GM12878 (cell line): ENCODE measurements at regions not wholly inside any gene's neighbourhood (a gene's known extent, or its start where the extent isn't known, plus 50 kb on each side); places are given as distances from the start of the nearest gene placed in this dataset.

Experiments
- ATAC-seq: fragments of 200-7000 bp; cut with Tn5 transposase; 3 replicates; pipeline ENCODE4 v1.9.1; 2020; ENCODE audit warnings: mild to moderate bottlenecking, moderate library complexity
- BruUV-seq: library from RNA; stranded (reverse); fragments of 400-500 nt; replicated peaks from 2 replicates; lab custom pipeline; 2021; lab: Mats Ljungman, UMichigan
- CTCF ChIA-PET: fragments of 300-600 bp; sonication (Branson Sonifier 250); formaldehyde crosslinking; extraction: SDS; loops from one replicate; lab custom pipeline; 2021; ENCODE audit warnings: inconsistent platforms; lab: Yijun Ruan, JAX
- POLR2A ChIA-PET: fragments of 350-600 bp; formaldehyde crosslinking; extraction: SDS; loops from one replicate; lab custom pipeline; 2021; ENCODE audit warnings: inconsistent platforms; lab: Charles Lee
- RAD21 ChIA-PET: fragments of 300-600 bp; sonication (Branson Sonifier 250); formaldehyde crosslinking; loops from one replicate; lab custom pipeline; 2023; ENCODE audit warnings: antibody characterized with exemption; ENCODE audit not compliant: unreplicated experiment; lab: Charles Lee
- SMC1A ChIA-PET: fragments of 300-600 bp; sonication (Branson Sonifier 250); formaldehyde crosslinking; loops from one replicate; lab custom pipeline; 2023; ENCODE audit not compliant: unreplicated experiment, uncharacterized antibody; lab: Charles Lee
- DNase-seq: peaks from one replicate; pipeline ENCODE4 v3.0.0-alpha.2; 2011; ENCODE audit warnings: low read depth, low spot score
- FAIRE-seq: peaks from 3 replicates; lab custom pipeline; 2011; peaks lifted over from hg19 to GRCh38; lab: Jason Lieb, UNC
- H2AFZ ChIP-seq: 2 replicates; pipeline ENCODE4 v1.6.0; 2011; ENCODE audit warnings: low read depth, low read length, control low read depth; ENCODE audit not compliant: control insufficient read depth
- H3K27ac ChIP-seq: 2 replicates; pipeline ENCODE4 v1.5.1; 2011; ENCODE audit warnings: control low read depth; ENCODE audit not compliant: control insufficient read depth, insufficient read depth
- H3K27me3 ChIP-seq, 2 experiments: replicated peaks in 1 of 2; 2 replicates each; pipeline versions ENCODE4 v1.6.0 to v1.6.1; 2011; ENCODE audit warnings: low read length in 1 of 2; ENCODE audit not compliant: control insufficient read depth in 2 of 2, insufficient read depth in 2 of 2
- H3K36me3 ChIP-seq, 2 experiments: 2 replicates each; pipeline ENCODE4 v1.5.1; 2011; ENCODE audit warnings: low read length in 1 of 2; ENCODE audit not compliant: control insufficient read depth in 2 of 2, insufficient read depth in 2 of 2
- H3K4me1 ChIP-seq: 2 replicates; pipeline ENCODE4 v1.6.1; 2011; ENCODE audit warnings: mild to moderate bottlenecking, low read length, moderate library complexity, mixed read lengths; ENCODE audit not compliant: control insufficient read depth, insufficient read depth
- H3K4me2 ChIP-seq: 2 replicates; pipeline ENCODE4 v1.6.0; 2011; ENCODE audit warnings: control low read depth; ENCODE audit not compliant: control insufficient read depth, insufficient read depth
- H3K4me3 ChIP-seq: fragments of 200-600 bp; sonication (generic); 2 replicates; pipeline ENCODE4 v1.5.1; 2016
- H3K79me2 ChIP-seq: 2 replicates; pipeline ENCODE4 v1.6.0; 2011; ENCODE audit warnings: low read length; ENCODE audit not compliant: control insufficient read depth, insufficient read depth
- H3K9ac ChIP-seq: 2 replicates; pipeline ENCODE4 v1.8.0; 2011; ENCODE audit warnings: low read length, control low read depth, mixed read lengths; ENCODE audit not compliant: control insufficient read depth, insufficient read depth
- H3K9me3 ChIP-seq: replicated peaks from 3 replicates; pipeline ENCODE4 v1.5.1; 2011; ENCODE audit warnings: mild to moderate bottlenecking, low read length; ENCODE audit not compliant: control insufficient read depth, insufficient read depth
- H4K20me1 ChIP-seq: 2 replicates; pipeline ENCODE4 v1.6.0; 2011; ENCODE audit not compliant: control insufficient read depth, insufficient read depth
- CHD2 ChIP-seq: IDR thresholded peaks from 2 replicates; pipeline ENCODE4 v1.6.1; 2011; ENCODE audit warnings: low read depth, low read length, improper control_type of control experiment, borderline replicate concordance
- HCFC1 ChIP-seq: fragments of 150-350 bp; IDR thresholded peaks from 2 replicates; pipeline ENCODE4 v1.6.1; 2014; ENCODE audit warnings: low read length
- JUND ChIP-seq: IDR thresholded peaks from 2 replicates; pipeline ENCODE4 v1.6.1; 2012; ENCODE audit warnings: low read depth, mild to moderate bottlenecking, low read length, improper control_type of control experiment, moderate library complexity
- MYC ChIP-seq: IDR thresholded peaks from 2 replicates; pipeline ENCODE4 v1.6.1; 2011; ENCODE audit warnings: mild to moderate bottlenecking, low read length, moderate library complexity, inconsistent platforms; ENCODE audit not compliant: insufficient read depth, insufficient replicate concordance, insufficient read length, severe bottlenecking
- NBN ChIP-seq: fragments of 450-650 bp; IDR thresholded peaks from 2 replicates; pipeline ENCODE4 v1.6.1; 2016
- PAX5 ChIP-seq: IDR thresholded peaks from 2 replicates; pipeline ENCODE4 v1.6.1; 2011; ENCODE audit warnings: low read depth, low read length, borderline replicate concordance
- PML ChIP-seq: IDR thresholded peaks from 2 replicates; pipeline ENCODE4 v1.6.1; 2012; ENCODE audit warnings: low read length, inconsistent platforms
- POLR2AphosphoS5 ChIP-seq: IDR thresholded peaks from 2 replicates; pipeline ENCODE4 v1.6.1; 2011; ENCODE audit warnings: mild to moderate bottlenecking, low read length, inconsistent platforms
- RBBP5 ChIP-seq: fragments of 200-600 bp; sonication (generic); conservative IDR thresholded peaks from 2 replicates; pipeline ENCODE4 v1.6.1; 2016
- SMAD1 ChIP-seq: fragments of 450-650 bp; IDR thresholded peaks from 2 replicates; pipeline ENCODE4 v1.6.1; 2018; ENCODE audit warnings: mild to moderate bottlenecking, low read depth; ENCODE audit not compliant: partially characterized antibody
- SREBF1 ChIP-seq: IDR thresholded peaks from 2 replicates; pipeline ENCODE4 v1.6.1; 2012; ENCODE audit warnings: mild to moderate bottlenecking, low read length
- TBL1XR1 ChIP-seq: IDR thresholded peaks from 2 replicates; pipeline ENCODE4 v1.6.1; 2012; ENCODE audit warnings: low read depth, low read length, improper control_type of control experiment
- TCF12 ChIP-seq: IDR thresholded peaks from 2 replicates; pipeline ENCODE4 v1.6.1; 2011; ENCODE audit warnings: low read depth, mild to moderate bottlenecking, low read length
- WGBS: methylation state at CpG from one replicate; pipeline ENCODE4 v1.1.6; 2016; ENCODE audit warnings: low lambda C conversion rate; ENCODE audit not compliant: insufficient replicate concordance, insufficient coverage; ENCODE audit errors: missing lambda C conversion rate; 5-methylcytosine and 5-hydroxymethylcytosine counted together
- in situ Hi-C: fragments of 300-500 bp; cut with MboI; formaldehyde crosslinking; loops from 9 replicates; pipeline ENCODE4 v1.14.3; 2018; ENCODE audit warnings: mixed read lengths
- intact Hi-C: fragments of 100-400 bp; cut with micrococcal nuclease; formaldehyde crosslinking; loops from one replicate; pipeline ENCODE4 v1.14.2; 2022; ENCODE audit not compliant: unreplicated experiment
- TF ChIP-seq, protein P1 (sequence below), 3 experiments: IDR thresholded peaks in 2 of 3; conservative IDR thresholded peaks in 1 of 3; 2 replicates each; pipeline ENCODE4 v1.5.1; 2011; ENCODE audit warnings: low read depth in 3 of 3, low read length in 3 of 3, mild to moderate bottlenecking in 3 of 3, control low read depth in 2 of 3, moderate library complexity in 2 of 3, inconsistent platforms in 1 of 3, mixed read lengths in 1 of 3; ENCODE audit not compliant: control insufficient read depth in 2 of 3, insufficient read depth in 1 of 3; ENCODE audit errors: extremely low read depth in 1 of 3
- TF ChIP-seq, protein P2 (sequence below): fragments of 450-650 bp; conservative IDR thresholded peaks from 2 replicates; pipeline ENCODE4 v1.6.1; 2017; ENCODE audit warnings: mild to moderate bottlenecking, moderate library complexity
- TF ChIP-seq, protein P3 (sequence below): fragments of 450-650 bp; formaldehyde crosslinking; IDR thresholded peaks from 2 replicates; pipeline ENCODE4 v1.4.0; 2020; ENCODE audit warnings: mild to moderate bottlenecking, moderate library complexity
- TF ChIP-seq, protein P4 (sequence below): fragments of 450-650 bp; IDR thresholded peaks from 2 replicates; pipeline ENCODE4 v1.6.1; 2017; ENCODE audit warnings: low read depth, mild to moderate bottlenecking, moderate library complexity

- no TSS peak for BruUV-seq
- H3K27ac ChIP-seq: no peak overlapping the region
- ChIA-PET RAD21 (no interaction called here), POLR2A (no interaction called here)
- no peaks in the 10 kb centered on the region for H3K4me1 ChIP-seq
- no peaks in the 10 kb centered on the region for H3K79me2 ChIP-seq
- 0% methylated on average over 1 of the region's 1 CpG for WGBS
- TF ChIP-seq MYC (no peak), POLR2AphosphoS5 (no peak), RBBP5 (no peak), HCFC1 (no peak), PAX5 (no peak), JUND (no peak), CHD2 (no peak), PML (no peak), TBL1XR1 (no peak), TCF12 (no peak), NBN (no peak), SMAD1 (no peak), SREBF1 (no peak)
- TF ChIP-seq, protein P1, sequence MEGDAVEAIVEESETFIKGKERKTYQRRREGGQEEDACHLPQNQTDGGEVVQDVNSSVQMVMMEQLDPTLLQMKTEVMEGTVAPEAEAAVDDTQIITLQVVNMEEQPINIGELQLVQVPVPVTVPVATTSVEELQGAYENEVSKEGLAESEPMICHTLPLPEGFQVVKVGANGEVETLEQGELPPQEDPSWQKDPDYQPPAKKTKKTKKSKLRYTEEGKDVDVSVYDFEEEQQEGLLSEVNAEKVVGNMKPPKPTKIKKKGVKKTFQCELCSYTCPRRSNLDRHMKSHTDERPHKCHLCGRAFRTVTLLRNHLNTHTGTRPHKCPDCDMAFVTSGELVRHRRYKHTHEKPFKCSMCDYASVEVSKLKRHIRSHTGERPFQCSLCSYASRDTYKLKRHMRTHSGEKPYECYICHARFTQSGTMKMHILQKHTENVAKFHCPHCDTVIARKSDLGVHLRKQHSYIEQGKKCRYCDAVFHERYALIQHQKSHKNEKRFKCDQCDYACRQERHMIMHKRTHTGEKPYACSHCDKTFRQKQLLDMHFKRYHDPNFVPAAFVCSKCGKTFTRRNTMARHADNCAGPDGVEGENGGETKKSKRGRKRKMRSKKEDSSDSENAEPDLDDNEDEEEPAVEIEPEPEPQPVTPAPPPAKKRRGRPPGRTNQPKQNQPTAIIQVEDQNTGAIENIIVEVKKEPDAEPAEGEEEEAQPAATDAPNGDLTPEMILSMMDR (IDR thresholded peaks at IDR 0.05 in 2 of 3, conservative IDR thresholded peaks at IDR 0.05 in 1 of 3; ENCODE audit: control insufficient read depth in 2 of 3, extremely low read depth in 1 of 3, insufficient read depth in 1 of 3, low read depth in 3 of 3, low read length in 3 of 3): no peak
- TF ChIP-seq, protein P2, sequence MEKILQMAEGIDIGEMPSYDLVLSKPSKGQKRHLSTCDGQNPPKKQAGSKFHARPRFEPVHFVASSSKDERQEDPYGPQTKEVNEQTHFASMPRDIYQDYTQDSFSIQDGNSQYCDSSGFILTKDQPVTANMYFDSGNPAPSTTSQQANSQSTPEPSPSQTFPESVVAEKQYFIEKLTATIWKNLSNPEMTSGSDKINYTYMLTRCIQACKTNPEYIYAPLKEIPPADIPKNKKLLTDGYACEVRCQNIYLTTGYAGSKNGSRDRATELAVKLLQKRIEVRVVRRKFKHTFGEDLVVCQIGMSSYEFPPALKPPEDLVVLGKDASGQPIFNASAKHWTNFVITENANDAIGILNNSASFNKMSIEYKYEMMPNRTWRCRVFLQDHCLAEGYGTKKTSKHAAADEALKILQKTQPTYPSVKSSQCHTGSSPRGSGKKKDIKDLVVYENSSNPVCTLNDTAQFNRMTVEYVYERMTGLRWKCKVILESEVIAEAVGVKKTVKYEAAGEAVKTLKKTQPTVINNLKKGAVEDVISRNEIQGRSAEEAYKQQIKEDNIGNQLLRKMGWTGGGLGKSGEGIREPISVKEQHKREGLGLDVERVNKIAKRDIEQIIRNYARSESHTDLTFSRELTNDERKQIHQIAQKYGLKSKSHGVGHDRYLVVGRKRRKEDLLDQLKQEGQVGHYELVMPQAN: no peak
- TF ChIP-seq, protein P3, sequence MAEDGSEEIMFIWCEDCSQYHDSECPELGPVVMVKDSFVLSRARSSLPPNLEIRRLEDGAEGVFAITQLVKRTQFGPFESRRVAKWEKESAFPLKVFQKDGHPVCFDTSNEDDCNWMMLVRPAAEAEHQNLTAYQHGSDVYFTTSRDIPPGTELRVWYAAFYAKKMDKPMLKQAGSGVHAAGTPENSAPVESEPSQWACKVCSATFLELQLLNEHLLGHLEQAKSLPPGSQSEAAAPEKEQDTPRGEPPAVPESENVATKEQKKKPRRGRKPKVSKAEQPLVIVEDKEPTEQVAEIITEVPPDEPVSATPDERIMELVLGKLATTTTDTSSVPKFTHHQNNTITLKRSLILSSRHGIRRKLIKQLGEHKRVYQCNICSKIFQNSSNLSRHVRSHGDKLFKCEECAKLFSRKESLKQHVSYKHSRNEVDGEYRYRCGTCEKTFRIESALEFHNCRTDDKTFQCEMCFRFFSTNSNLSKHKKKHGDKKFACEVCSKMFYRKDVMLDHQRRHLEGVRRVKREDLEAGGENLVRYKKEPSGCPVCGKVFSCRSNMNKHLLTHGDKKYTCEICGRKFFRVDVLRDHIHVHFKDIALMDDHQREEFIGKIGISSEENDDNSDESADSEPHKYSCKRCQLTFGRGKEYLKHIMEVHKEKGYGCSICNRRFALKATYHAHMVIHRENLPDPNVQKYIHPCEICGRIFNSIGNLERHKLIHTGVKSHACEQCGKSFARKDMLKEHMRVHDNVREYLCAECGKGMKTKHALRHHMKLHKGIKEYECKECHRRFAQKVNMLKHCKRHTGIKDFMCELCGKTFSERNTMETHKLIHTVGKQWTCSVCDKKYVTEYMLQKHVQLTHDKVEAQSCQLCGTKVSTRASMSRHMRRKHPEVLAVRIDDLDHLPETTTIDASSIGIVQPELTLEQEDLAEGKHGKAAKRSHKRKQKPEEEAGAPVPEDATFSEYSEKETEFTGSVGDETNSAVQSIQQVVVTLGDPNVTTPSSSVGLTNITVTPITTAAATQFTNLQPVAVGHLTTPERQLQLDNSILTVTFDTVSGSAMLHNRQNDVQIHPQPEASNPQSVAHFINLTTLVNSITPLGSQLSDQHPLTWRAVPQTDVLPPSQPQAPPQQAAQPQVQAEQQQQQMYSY (CRISPR knock-in tag): no peak
- TF ChIP-seq, protein P4, sequence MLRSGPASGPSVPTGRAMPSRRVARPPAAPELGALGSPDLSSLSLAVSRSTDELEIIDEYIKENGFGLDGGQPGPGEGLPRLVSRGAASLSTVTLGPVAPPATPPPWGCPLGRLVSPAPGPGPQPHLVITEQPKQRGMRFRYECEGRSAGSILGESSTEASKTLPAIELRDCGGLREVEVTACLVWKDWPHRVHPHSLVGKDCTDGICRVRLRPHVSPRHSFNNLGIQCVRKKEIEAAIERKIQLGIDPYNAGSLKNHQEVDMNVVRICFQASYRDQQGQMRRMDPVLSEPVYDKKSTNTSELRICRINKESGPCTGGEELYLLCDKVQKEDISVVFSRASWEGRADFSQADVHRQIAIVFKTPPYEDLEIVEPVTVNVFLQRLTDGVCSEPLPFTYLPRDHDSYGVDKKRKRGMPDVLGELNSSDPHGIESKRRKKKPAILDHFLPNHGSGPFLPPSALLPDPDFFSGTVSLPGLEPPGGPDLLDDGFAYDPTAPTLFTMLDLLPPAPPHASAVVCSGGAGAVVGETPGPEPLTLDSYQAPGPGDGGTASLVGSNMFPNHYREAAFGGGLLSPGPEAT: no peak
- TF ChIP-seq, all 136 proteins: peak for 0
- intact Hi-C loops (no loop called here), in situ Hi-C loops (no loop called here)
- Histone ChIP-seq H4K20me1 (no peaks in the 10 kb centered on the region), H2AFZ (no peak overlapping the region), H3K36me3 (no peaks in the 10 kb centered on the region), H3K9me3 (no peaks in the 10 kb centered on the region), H3K9ac (no peak overlapping the region), H3K27me3 (no peaks in the 10 kb centered on the region), H3K4me2 (no peak overlapping the region), H3K4me3 (no peak overlapping the region)
- no peak for DNase-seq
- no peak for FAIRE-seq
- ATAC-seq: no peak
- SMC1A ChIA-PET: no interaction called here
- CTCF ChIA-PET: interaction anchor here (1.0 kb wide), 1 partner anchor 12 kb away, joined by 4 read pairs; no protein-coding TSS in a partner anchor
These were observed 613.1 kb downstream of the USP25 start for GRCh38 chr21:16342932-16343331.
